GM23338 (cell line): ENCODE measurements at regions not wholly inside any gene's neighbourhood (a gene's known extent, or its start where the extent isn't known, plus 50 kb on each side); places are given as distances from the start of the nearest gene placed in this dataset.

Experiments used
- CREB1 ChIP-seq: fragments of 250-450 bp; sonication (Bioruptor Pico); IDR thresholded peaks from 2 replicates; pipeline ENCODE4 v1.5.0; 2020; ENCODE audit warnings: low read depth, mild to moderate bottlenecking, moderate library complexity
- EZH2 ChIP-seq: fragments of 200-600 bp; sonication (generic); IDR thresholded peaks from one replicate; pipeline ENCODE4 v1.8.0; 2017; ENCODE audit warnings: antibody characterized with exemption, mild to moderate bottlenecking, low read depth; ENCODE audit not compliant: unreplicated experiment
- EZH2phosphoT487 ChIP-seq: fragments of 200-600 bp; sonication (generic); IDR thresholded peaks from one replicate; pipeline ENCODE4 v1.8.1; 2018; ENCODE audit warnings: antibody characterized with exemption; ENCODE audit not compliant: unreplicated experiment
- JUNB ChIP-seq: IDR thresholded peaks from one replicate; pipeline ENCODE4 v1.6.1; 2016; ENCODE audit warnings: antibody characterized with exemption; ENCODE audit not compliant: unreplicated experiment
- POLR2AphosphoS5 ChIP-seq: IDR thresholded peaks from 2 replicates; pipeline ENCODE4 v1.6.1; 2016; ENCODE audit warnings: antibody characterized with exemption, low read depth
- STAT1 ChIP-seq: IDR thresholded peaks from one replicate; pipeline ENCODE4 v1.6.1; 2016; ENCODE audit warnings: antibody characterized with exemption; ENCODE audit not compliant: unreplicated experiment
- TF ChIP-seq, protein P1 (sequence below), 2 experiments: fragments of 200-600 bp in 1 of 2; sonication (generic) in 1 of 2; conservative IDR thresholded peaks; 2 replicates each; pipeline versions ENCODE4 v1.5.1 to v1.6.1; 2016 to 2017; ENCODE audit warnings: antibody characterized with exemption in 2 of 2, low read depth in 2 of 2, mild to moderate bottlenecking in 2 of 2, moderate library complexity in 1 of 2
- TF ChIP-seq, protein P2 (sequence below): IDR thresholded peaks from one replicate; pipeline ENCODE4 v1.6.1; 2018; ENCODE audit warnings: antibody characterized with exemption; ENCODE audit not compliant: unreplicated experiment

DNA sequence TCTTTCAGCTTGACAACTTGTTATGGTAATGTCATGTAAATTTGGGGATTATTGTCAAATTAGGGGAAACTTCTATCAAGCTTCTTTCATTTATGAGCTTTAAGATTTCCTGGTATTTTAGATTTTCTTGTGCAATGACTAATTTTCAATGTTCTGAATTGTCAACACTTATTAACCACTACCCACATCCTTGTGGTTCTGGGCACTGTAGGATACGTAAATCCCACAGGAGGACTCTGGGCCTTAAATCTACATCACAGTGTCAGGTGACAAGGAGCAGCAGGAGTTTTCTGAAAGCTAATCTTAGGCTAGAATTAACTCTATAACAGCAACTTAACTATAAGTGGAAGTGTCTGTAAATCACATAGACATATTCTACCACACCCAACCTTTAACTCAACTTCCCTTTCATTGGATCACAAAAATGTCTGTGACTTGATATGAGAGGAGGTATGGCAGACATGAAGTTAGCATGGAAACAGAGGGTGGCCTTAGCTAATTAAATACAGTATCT, 397.7 kb downstream of the HLX start:
- TF ChIP-seq, protein P1, sequence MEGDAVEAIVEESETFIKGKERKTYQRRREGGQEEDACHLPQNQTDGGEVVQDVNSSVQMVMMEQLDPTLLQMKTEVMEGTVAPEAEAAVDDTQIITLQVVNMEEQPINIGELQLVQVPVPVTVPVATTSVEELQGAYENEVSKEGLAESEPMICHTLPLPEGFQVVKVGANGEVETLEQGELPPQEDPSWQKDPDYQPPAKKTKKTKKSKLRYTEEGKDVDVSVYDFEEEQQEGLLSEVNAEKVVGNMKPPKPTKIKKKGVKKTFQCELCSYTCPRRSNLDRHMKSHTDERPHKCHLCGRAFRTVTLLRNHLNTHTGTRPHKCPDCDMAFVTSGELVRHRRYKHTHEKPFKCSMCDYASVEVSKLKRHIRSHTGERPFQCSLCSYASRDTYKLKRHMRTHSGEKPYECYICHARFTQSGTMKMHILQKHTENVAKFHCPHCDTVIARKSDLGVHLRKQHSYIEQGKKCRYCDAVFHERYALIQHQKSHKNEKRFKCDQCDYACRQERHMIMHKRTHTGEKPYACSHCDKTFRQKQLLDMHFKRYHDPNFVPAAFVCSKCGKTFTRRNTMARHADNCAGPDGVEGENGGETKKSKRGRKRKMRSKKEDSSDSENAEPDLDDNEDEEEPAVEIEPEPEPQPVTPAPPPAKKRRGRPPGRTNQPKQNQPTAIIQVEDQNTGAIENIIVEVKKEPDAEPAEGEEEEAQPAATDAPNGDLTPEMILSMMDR (conservative IDR thresholded peaks at IDR 0.05; ENCODE audit: low read depth in 2 of 2): no peak
- TF ChIP-seq EZH2: no peak
- TF ChIP-seq, protein P2, sequence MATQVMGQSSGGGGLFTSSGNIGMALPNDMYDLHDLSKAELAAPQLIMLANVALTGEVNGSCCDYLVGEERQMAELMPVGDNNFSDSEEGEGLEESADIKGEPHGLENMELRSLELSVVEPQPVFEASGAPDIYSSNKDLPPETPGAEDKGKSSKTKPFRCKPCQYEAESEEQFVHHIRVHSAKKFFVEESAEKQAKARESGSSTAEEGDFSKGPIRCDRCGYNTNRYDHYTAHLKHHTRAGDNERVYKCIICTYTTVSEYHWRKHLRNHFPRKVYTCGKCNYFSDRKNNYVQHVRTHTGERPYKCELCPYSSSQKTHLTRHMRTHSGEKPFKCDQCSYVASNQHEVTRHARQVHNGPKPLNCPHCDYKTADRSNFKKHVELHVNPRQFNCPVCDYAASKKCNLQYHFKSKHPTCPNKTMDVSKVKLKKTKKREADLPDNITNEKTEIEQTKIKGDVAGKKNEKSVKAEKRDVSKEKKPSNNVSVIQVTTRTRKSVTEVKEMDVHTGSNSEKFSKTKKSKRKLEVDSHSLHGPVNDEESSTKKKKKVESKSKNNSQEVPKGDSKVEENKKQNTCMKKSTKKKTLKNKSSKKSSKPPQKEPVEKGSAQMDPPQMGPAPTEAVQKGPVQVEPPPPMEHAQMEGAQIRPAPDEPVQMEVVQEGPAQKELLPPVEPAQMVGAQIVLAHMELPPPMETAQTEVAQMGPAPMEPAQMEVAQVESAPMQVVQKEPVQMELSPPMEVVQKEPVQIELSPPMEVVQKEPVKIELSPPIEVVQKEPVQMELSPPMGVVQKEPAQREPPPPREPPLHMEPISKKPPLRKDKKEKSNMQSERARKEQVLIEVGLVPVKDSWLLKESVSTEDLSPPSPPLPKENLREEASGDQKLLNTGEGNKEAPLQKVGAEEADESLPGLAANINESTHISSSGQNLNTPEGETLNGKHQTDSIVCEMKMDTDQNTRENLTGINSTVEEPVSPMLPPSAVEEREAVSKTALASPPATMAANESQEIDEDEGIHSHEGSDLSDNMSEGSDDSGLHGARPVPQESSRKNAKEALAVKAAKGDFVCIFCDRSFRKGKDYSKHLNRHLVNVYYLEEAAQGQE: no peak
- TF ChIP-seq POLR2AphosphoS5: no peak
- TF ChIP-seq EZH2phosphoT487: no peak
- no peak for TF ChIP-seq CREB1 (CRISPR knock-in tag)
- TF ChIP-seq STAT1: no peak
- no peak for TF ChIP-seq JUNB
